ENCODE measurements at regions not wholly inside any gene's neighbourhood (a gene's known extent, or its start where the extent isn't known, plus 50 kb on each side); places are given as distances from the start of the nearest gene placed in this dataset.
"Not testable (repeated sequence)": the region's sequence is repeated elsewhere in the genome, so short reads cannot be mapped to it uniquely, and the experiment has no call there.

DNA sequence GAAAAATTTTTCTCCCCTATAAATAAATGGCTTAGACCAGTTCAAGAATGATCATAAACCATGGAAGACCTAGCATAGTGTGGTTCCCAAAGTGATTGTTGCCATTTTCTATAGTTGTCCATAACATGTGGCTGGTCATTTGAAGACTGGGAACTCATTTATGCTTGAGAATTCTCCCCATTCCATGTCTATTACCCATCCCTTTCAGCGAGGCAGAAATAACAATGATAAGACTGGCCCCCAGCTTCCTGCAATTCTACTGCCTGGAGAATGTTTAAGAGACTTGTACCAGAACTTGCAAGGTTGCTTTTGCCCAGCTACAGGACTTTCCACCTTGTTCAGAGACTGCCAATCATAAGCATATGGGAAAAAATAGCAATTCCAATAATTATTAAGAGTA, 146.5 kb upstream of the CDH11 start:
- Mint-ChIP-seq H3K27me3 (no peaks in the 10 kb centered on the region), H3K36me3 (no peaks in the 10 kb centered on the region), H3K4me1 (no peaks in the 10 kb centered on the region), H3K27ac (no peak overlapping the region), H3K9me3 (peaks cover 6% of the 10 kb centered on the region), H3K4me3 (no peak overlapping the region)
- ATAC-seq (ENCODE audit: low read depth) (no peak), DNase-seq (ENCODE audit: low spot score in 2 of 2) (no peak)

DNA sequence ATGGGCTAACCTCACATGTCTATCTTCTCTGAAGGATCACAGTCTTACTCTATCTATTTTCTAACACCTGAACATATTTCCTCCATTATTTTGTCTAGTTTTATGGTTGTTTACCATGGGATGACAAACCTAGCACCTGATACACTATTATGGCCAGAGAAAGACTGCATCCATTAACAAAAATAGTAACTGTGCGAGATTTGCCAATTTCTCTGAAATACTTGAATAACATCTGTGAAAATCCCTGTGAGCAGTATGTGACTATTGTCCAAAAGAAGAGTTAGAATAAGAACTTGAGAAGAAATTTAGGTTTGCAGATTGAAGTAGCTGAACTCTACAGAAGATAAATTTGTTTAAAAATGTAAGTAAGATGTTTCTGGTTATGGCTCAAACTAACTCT, 142.0 kb upstream of the CDH11 start:
- H3K36me3 Mint-ChIP-seq, result no peaks in the 10 kb centered on the region
- no peak for ATAC-seq (ENCODE audit: low read depth)

DNA sequence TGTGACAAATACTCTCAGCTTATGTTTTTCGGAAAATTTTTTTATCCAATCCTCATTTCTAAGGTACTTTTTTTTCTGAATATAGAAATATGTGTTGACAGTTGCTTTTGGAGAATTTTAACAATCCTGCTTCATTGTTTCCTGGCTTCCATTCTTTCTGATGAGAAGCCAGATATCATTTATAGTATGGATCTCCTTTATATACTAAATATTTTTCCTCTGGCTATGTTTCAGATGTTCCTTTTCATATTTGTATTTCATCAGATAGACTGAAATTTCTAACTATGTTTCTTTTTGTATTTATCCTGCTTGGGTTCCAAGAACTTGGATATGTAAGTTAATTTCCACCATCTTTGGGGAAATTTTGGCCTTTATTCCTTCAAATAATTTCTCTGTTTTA, 138.9 kb upstream of the CDH11 start:
- DNase-seq (ENCODE audit: low spot score in 2 of 2) (no peak), ATAC-seq (ENCODE audit: low read depth) (no peak)
- Mint-ChIP-seq H3K36me3 (no peaks in the 10 kb centered on the region), H3K4me1 (no peaks in the 10 kb centered on the region), H3K4me3 (no peak overlapping the region), H3K27ac (no peak overlapping the region), H3K9me3 (peaks cover 7% of the 10 kb centered on the region), H3K27me3 (no peaks in the 10 kb centered on the region)

More for the DNA sequence above, 142.0 kb upstream of the CDH11 start:
- no peak for DNase-seq (ENCODE audit: low spot score in 2 of 2)
- Mint-ChIP-seq H3K27me3 (no peaks in the 10 kb centered on the region), H3K9me3 (peaks cover 6% of the 10 kb centered on the region), H3K4me1 (no peaks in the 10 kb centered on the region), H3K4me3 (no peak overlapping the region), H3K27ac (no peak overlapping the region)

DNA sequence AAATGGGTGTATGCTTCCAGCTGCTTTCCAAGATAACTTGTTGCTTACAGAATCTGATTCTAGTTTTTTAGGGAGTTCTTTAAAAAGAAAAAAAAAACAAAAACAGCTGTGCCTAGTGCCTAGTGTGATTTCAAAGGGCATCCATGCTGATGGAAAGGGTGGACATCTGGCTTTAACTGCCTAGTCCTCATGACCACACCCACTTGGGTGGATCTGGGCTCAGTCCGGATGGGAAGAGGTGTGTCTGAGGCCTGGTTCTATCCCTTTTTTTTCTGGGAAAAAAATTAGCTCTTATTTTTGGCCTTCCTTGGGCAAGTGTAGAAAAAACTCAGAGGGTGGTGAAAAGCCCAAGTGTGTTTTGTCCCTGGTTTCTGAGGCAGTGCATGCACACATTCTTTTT, 132.3 kb upstream of the CDH11 start:
- DNase-seq (ENCODE audit: low spot score in 2 of 2) (no peak), ATAC-seq (ENCODE audit: low read depth) (no peak)
- H3K36me3 Mint-ChIP-seq, result no peaks in the 10 kb centered on the region
- H3K4me1 Mint-ChIP-seq, result no peaks in the 10 kb centered on the region
- no peak overlapping the region for H3K27ac Mint-ChIP-seq
- H3K4me3 Mint-ChIP-seq, result no peak overlapping the region
- no peaks in the 10 kb centered on the region for H3K27me3 Mint-ChIP-seq
- H3K9me3 Mint-ChIP-seq, result peaks cover 4% of the 10 kb centered on the region

DNA sequence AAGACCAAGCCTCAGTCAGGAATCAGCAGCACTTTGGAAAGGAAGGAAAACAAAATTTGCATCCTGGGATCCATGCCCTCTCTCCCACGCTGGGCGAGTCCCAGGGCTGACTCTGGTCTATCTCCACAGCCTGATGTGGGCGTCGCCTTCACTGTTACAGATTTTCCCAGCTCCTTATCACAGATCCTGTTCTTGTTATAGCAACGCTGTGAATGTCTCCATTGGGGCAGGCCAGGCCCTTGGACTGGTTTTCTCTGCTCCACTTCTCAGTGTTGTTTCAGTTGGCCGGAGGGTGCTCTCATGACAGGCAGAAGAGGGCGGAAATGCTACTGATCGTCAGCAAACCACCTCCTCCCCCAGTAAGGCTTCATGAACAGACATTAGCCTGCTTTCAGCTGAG, 127.9 kb upstream of the CDH11 start:
- ATAC-seq (ENCODE audit: low read depth), result no peak
- no peak for DNase-seq (ENCODE audit: low spot score in 2 of 2)
- no peak overlapping the region for H3K27ac Mint-ChIP-seq
- peaks cover 3% of the 10 kb centered on the region for H3K9me3 Mint-ChIP-seq
- H3K27me3 Mint-ChIP-seq, result no peaks in the 10 kb centered on the region
- no peaks in the 10 kb centered on the region for H3K4me1 Mint-ChIP-seq
- no peaks in the 10 kb centered on the region for H3K36me3 Mint-ChIP-seq
- H3K4me3 Mint-ChIP-seq, result no peak overlapping the region

DNA sequence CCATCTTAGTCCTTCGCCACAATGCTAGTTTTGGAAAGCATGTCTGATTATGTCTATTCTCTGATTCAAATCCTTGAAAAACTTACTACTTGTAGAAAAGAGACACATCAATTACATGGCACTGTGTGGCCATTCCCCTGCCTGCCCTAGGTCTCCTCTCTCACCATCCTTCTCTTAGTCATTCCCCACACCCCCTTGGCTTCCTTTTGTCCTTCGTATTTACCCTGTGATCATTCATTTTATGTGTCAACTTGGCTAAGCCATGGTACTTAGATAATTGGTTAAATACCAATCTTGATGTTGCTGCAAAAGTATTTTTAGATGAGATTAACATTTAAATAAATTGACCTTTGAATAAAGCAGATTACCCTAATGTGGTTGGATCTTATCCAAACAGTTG, 122.9 kb upstream of the CDH11 start:
- Mint-ChIP-seq H3K9me3 (peaks cover 3% of the 10 kb centered on the region), H3K27me3 (no peaks in the 10 kb centered on the region), H3K27ac (no peak overlapping the region), H3K4me1 (no peaks in the 10 kb centered on the region), H3K36me3 (no peaks in the 10 kb centered on the region), H3K4me3 (no peak overlapping the region)
- DNase-seq (ENCODE audit: low spot score in 2 of 2), result no peak
- ATAC-seq (ENCODE audit: low read depth), result no peak

DNA sequence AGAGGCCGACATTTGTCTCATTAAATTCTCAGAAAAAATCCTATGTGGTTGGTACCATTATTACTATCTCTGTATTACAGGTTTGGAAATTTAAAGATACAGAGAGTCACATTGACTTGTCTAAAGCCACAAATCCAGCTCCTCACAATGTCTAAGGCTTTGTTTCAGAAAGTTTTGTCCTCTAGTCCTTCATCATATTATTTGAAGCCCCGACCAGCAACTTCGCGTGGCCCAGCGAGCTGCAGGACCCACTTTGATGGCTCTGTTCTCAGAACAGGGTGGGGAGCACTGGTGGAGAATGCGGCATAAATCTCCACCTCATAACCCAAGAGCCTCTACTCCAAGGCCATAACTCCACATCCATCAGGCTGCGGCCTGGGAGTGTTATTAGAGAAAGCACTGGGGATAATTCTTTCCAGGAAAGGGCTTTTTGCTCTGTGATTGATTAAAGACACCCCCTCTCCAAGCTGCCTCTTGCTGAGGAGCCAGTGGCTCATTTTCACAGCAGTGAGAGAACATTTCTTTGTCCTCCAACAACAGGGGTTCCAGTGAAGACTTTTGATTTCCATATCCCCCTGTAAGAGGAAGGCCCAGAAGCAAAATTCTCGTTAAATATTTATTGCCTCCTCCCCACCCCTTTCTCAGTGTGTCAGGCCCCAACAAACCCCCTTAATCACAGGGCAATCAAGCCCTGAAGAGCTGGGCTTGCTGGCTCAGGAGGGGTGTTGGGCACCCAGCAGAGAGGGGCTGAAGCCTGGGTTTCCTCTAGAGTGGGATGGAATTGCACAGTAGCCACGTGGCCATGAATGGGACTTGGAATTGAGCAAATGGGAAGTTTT, 113.7 kb upstream of the CDH11 start:
- H3K27ac Mint-ChIP-seq, result no peak overlapping the region

DNA sequence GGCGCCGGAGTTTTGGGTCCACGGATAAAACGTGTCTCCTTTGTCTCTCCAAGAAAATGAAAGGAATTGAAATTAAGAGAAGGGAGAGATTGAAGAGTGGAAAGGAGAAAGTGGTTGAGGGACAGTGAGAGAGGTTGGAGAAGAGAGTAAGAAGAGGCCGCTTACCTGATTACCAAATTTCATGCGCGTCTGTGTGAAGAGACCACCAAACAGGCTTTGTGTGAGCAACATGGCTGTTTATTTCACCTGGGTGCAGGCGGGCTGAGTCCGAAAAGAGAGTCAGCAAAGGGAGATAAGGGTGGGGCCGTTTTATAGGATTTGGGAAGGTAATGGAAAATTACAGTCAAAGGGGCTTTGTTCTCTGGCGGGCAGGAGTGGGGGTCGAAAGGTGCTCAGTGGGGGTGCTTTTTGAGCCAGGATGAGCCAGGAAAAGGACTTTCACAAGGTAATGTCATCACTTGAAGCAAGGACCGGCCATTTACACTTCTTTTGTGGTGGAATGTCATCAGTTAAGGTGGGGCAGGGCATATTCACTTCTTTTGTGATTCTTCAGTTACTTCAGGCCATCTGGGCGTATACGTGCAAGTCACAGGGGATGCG, 113.0 kb upstream of the CDH11 start:
- not testable (repeated sequence) for H3K4me3 Mint-ChIP-seq; H3K4me1 Mint-ChIP-seq; H3K27ac Mint-ChIP-seq; DNase-seq (ENCODE audit: low spot score in 2 of 2); H3K36me3 Mint-ChIP-seq; ATAC-seq (ENCODE audit: low read depth); H3K27me3 Mint-ChIP-seq
- peaks cover 13% of the 10 kb centered on the region for H3K9me3 Mint-ChIP-seq

More for the DNA sequence above, 113.7 kb upstream of the CDH11 start:
- H3K4me3 Mint-ChIP-seq, result no peak overlapping the region
- ATAC-seq (ENCODE audit: low read depth), result no peak
- H3K4me1 Mint-ChIP-seq, result no peaks in the 10 kb centered on the region
- no peaks in the 10 kb centered on the region for H3K36me3 Mint-ChIP-seq
- DNase-seq (ENCODE audit: low spot score in 2 of 2), result no peak
- H3K27me3 Mint-ChIP-seq, result no peaks in the 10 kb centered on the region
- H3K9me3 Mint-ChIP-seq, result peaks cover 13% of the 10 kb centered on the region

DNA sequence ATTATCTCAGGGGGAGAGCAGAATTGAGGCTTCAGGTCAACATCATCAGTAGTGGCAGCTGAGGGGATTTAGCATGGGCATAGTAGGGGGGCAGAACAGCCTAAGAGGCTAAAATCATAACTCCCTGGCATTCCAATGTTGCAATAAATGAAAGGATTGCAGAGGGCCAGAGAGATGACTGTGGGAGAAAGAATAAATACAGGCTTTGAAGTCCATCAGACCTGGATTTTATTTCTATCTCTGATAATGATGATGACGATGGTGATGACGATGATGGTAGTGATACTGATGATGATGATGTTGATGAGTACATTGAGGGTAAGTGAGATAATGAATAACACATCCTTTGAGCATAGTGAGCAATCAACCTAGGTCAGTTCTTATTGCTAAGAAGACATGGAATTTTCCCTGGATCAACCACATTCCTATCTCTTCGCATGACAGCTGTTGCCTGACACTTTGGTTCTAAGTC, 107.4 kb upstream of the CDH11 start:
- ATAC-seq (ENCODE audit: low read depth) (no peak), DNase-seq (ENCODE audit: low spot score in 2 of 2) (no peak)

DNA sequence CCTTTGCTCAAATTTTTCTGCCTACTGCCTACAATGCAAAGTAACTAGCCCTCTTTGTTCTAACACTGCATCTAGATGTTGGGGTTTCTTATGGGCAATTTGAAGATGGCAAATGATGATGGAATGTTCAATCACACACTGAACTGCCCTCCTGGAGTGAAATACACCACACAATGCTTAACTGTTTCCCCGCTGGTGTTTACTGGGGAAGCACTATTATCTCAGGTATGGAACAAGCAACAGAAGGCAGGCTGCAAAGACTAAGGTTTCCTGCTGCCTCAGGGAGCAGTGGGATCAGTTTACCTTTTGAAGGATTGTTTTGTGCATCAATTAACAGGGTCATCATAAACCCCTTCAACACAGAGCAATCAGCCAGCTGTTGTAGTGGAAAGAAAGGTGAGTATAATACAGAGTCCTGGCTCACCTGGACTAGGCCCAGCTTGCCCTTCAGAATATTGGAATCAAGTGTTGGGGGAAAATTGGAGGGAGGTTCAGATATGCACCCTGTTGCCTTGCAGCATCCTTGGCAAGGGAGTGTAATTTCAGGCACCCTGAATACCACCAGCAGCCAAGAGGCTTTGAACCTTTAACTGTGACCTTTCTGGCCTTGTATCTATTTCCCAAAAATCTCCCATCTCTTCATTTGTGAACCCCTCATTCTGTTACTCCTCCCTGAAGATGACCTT, 105.4 kb upstream of the CDH11 start:
- DNase-seq (ENCODE audit: low spot score in 2 of 2) (no peak), ATAC-seq (ENCODE audit: low read depth) (no peak)
- Mint-ChIP-seq H3K4me1 (no peaks in the 10 kb centered on the region), H3K9me3 (peaks cover 12% of the 10 kb centered on the region), H3K36me3 (no peaks in the 10 kb centered on the region), H3K4me3 (no peak overlapping the region), H3K27ac (no peak overlapping the region), H3K27me3 (no peaks in the 10 kb centered on the region)

More for the DNA sequence above, 107.4 kb upstream of the CDH11 start:
- H3K27me3 Mint-ChIP-seq, result no peaks in the 10 kb centered on the region
- H3K27ac Mint-ChIP-seq, result no peak overlapping the region
- no peaks in the 10 kb centered on the region for H3K4me1 Mint-ChIP-seq
- H3K36me3 Mint-ChIP-seq, result no peaks in the 10 kb centered on the region
- H3K9me3 Mint-ChIP-seq, result peaks cover 12% of the 10 kb centered on the region
- H3K4me3 Mint-ChIP-seq, result no peak overlapping the region

DNA sequence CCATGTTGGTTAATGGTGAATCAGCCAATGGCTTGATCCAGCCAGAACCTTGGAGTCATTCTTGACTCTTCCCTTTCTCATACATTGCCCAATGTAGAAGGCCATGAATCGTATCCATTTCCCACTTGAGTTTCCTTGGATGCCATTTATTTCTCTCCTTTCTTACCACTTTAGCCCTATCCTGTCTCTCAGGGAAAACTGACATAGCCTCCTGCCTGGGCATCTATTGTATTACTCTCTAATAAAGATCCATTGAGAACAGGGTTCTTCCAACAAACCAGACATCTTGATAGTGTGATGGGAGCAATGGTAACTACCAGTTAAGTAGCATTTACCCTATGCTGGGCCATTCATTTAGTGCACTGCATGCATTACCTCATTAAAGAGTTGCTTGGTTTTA, 104.2 kb upstream of the CDH11 start:
- H3K27ac Mint-ChIP-seq, result no peak overlapping the region
- no peaks in the 10 kb centered on the region for H3K27me3 Mint-ChIP-seq
- H3K36me3 Mint-ChIP-seq, result no peaks in the 10 kb centered on the region
- H3K9me3 Mint-ChIP-seq, result peaks cover 7% of the 10 kb centered on the region
- no peak for DNase-seq (ENCODE audit: low spot score in 2 of 2)
- ATAC-seq (ENCODE audit: low read depth), result no peak
- H3K4me1 Mint-ChIP-seq, result no peaks in the 10 kb centered on the region
- H3K4me3 Mint-ChIP-seq, result no peak overlapping the region

DNA sequence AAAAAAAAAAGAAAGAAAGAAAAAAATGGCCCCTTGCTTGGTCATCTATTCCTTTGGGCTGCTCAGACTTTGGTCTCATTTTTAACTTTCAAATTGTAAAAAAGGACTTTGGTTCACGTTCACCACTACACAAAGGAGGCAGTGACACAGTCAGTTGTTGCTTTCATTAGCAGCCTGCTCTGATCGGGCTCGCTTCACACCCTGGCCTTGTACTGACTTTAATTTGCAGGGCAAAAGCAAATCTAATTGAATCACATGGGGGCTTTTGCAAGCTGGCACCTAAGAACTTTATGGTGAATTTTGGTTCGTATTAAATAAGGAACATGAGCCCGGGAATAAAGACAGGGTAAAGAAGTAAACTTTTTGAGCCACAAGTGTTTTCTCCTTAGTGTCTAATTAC, 103.6 kb upstream of the CDH11 start:
- ATAC-seq (ENCODE audit: low read depth), result no peak
- DNase-seq (ENCODE audit: low spot score in 2 of 2), result no peak
- no peaks in the 10 kb centered on the region for H3K27me3 Mint-ChIP-seq
- H3K4me3 Mint-ChIP-seq, result no peak overlapping the region
- no peak overlapping the region for H3K27ac Mint-ChIP-seq
- no peaks in the 10 kb centered on the region for H3K4me1 Mint-ChIP-seq
- H3K36me3 Mint-ChIP-seq, result no peaks in the 10 kb centered on the region
- H3K9me3 Mint-ChIP-seq, result peaks cover 7% of the 10 kb centered on the region

DNA sequence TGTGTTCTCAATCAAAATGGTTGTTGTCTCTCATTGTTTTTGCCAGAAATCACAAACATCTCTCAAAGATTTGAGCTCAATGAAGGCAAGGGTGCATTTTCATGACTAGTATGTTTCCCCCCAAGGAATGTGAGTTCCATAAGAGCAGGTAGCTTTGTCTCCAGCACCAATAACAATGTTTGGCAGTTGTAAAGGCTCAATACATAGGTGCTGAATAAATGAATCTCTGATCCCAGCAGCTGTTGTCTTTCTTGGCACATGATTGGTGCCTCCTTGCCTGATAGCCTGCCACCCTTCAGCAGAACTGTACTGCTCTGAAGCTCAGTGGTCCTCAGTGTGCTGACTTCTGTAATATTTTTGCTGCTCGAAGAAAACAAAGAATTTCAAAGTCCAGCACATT, 103.1 kb upstream of the CDH11 start:
- Mint-ChIP-seq H3K9me3 (peaks cover 7% of the 10 kb centered on the region), H3K4me3 (no peak overlapping the region), H3K4me1 (no peaks in the 10 kb centered on the region), H3K36me3 (no peaks in the 10 kb centered on the region), H3K27ac (no peak overlapping the region), H3K27me3 (no peaks in the 10 kb centered on the region)
- DNase-seq (ENCODE audit: low spot score in 2 of 2), result no peak
- no peak for ATAC-seq (ENCODE audit: low read depth)

DNA sequence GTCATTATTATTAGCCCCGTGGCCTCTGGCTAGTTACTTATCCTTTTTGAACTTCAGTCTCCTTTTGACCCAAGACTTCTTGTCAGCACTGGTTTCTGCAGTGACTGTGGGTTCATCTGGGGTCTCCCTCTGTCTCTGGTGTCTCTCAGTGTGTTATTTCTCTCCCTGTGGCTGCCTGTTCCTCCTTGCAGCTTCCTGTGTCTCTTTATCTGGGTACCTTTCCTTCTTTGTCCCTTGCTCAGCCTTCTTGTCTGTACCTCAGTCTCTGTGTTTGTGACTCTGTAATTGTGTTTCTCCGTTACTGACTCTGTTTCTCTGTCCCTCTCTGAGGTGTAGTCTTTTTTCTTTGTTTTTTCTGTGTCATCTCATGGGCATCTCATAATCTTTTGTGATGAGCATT, 102.6 kb upstream of the CDH11 start:
- Mint-ChIP-seq H3K27me3 (no peaks in the 10 kb centered on the region), H3K4me3 (no peak overlapping the region), H3K9me3 (peaks cover 5% of the 10 kb centered on the region), H3K36me3 (no peaks in the 10 kb centered on the region), H3K4me1 (no peaks in the 10 kb centered on the region), H3K27ac (no peak overlapping the region)
- no peak for ATAC-seq (ENCODE audit: low read depth)
- DNase-seq (ENCODE audit: low spot score in 2 of 2), result no peak
